ENCODE measurements at regions not wholly inside any gene's neighbourhood (a gene's known extent, or its start where the extent isn't known, plus 50 kb on each side); places are given as distances from the start of the nearest gene placed in this dataset.
"Not testable (repeated sequence)": the region's sequence is repeated elsewhere in the genome, so short reads cannot be mapped to it uniquely, and the experiment has no call there.

- DNase-seq = no peak
Observed at GRCh38 chr3:193909387-193909786, 226.6 kb upstream of the HES1 start.

GRCh38 chr3:193910310-193910709, 225.6 kb upstream of the HES1 start:
- DNase-seq = no peak

GRCh38 chr3:193910886-193911738, 224.8 kb upstream of the HES1 start:
- DNase-seq = no peak

- no peak for DNase-seq
Observed at GRCh38 chr3:193911784-193912340, 224.1 kb upstream of the HES1 start.

- no peak for DNase-seq
Observed at GRCh38 chr3:193912621-193913178, 223.2 kb upstream of the HES1 start.

GRCh38 chr3:193914602-193915001, 221.3 kb upstream of the HES1 start:
- DNase-seq = no peak

- no peak for DNase-seq
Observed at GRCh38 chr3:193915099-193915498, 220.8 kb upstream of the HES1 start.

- no peak for DNase-seq
Observed at GRCh38 chr3:193915613-193916012, 220.3 kb upstream of the HES1 start.

- no peak for DNase-seq
Observed at GRCh38 chr3:193917158-193917557, 218.8 kb upstream of the HES1 start.

GRCh38 chr3:193921465-193921864, 214.5 kb upstream of the HES1 start:
- DNase-seq = no peak

GRCh38 chr3:193922034-193922774, 213.7 kb upstream of the HES1 start:
- DNase-seq = no peak

GRCh38 chr3:193923958-193924357, 212.0 kb upstream of the HES1 start:
- DNase-seq = not testable (repeated sequence)

GRCh38 chr3:193926071-193926470, 209.9 kb upstream of the HES1 start:
- DNase-seq = not testable (repeated sequence)

GRCh38 chr3:193927413-193928206, 208.3 kb upstream of the HES1 start:
- not testable (repeated sequence) for DNase-seq

- DNase-seq = no peak
Observed at GRCh38 chr3:193928354-193929209, 207.4 kb upstream of the HES1 start.

GRCh38 chr3:193929373-193929772, 206.6 kb upstream of the HES1 start:
- DNase-seq = no peak

- DNase-seq = no peak
Observed at GRCh38 chr3:193929921-193930646, 205.9 kb upstream of the HES1 start.

GRCh38 chr3:193932136-193932535, 203.8 kb upstream of the HES1 start:
- no peak for DNase-seq

- DNase-seq = no peak
Observed at GRCh38 chr3:193932576-193932975, 203.4 kb upstream of the HES1 start.

- no peak for DNase-seq
Observed at GRCh38 chr3:193933451-193933850, 202.5 kb upstream of the HES1 start.

- DNase-seq = no peak
Observed at GRCh38 chr3:193935916-193936315, 200.0 kb upstream of the HES1 start.

Measured in NCI-H526 (cell line).